GM21737 (cell line): ENCODE measurements at regions not wholly inside any gene's neighbourhood (a gene's known extent, or its start where the extent isn't known, plus 50 kb on each side); places are given as distances from the start of the nearest gene placed in this dataset.

Source experiments
- ATAC-seq: cut with Tn5 transposase; IDR thresholded peaks from one replicate; pipeline ENCODE4 v1.9.1; 2021; ENCODE audit warnings: mild to moderate bottlenecking, moderate library complexity; ENCODE audit not compliant: unreplicated experiment

- no peak for ATAC-seq
Measured at GRCh38 chr18:61989138-61989537, 96.3 kb upstream of the RNF152 start.

- no peak for ATAC-seq
Measured at GRCh38 chr18:61988100-61988499, 95.3 kb upstream of the RNF152 start.

- no peak for ATAC-seq
Measured at GRCh38 chr18:61985681-61986080, 92.9 kb upstream of the RNF152 start.

GRCh38 chr18:61984349-61984748, 91.5 kb upstream of the RNF152 start:
- no peak for ATAC-seq

GRCh38 chr18:61982475-61982874, 89.7 kb upstream of the RNF152 start:
- no peak for ATAC-seq

GRCh38 chr18:61980355-61980754, 87.5 kb upstream of the RNF152 start:
- no peak for ATAC-seq

GRCh38 chr18:61975526-61976326, 82.9 kb upstream of the RNF152 start:
- ATAC-seq: no peak

- no peak for ATAC-seq
Measured at GRCh38 chr18:61973273-61974115, 80.7 kb upstream of the RNF152 start.

GRCh38 chr18:61972389-61973264, 79.8 kb upstream of the RNF152 start:
- ATAC-seq: no peak

GRCh38 chr18:61967252-61967891, 74.6 kb upstream of the RNF152 start:
- ATAC-seq: no peak

GRCh38 chr18:61965311-61965710, 72.5 kb upstream of the RNF152 start:
- no peak for ATAC-seq

- ATAC-seq: no peak
Measured at GRCh38 chr18:61964616-61965015, 71.8 kb upstream of the RNF152 start.

- ATAC-seq: no peak
Measured at GRCh38 chr18:61963705-61964104, 70.9 kb upstream of the RNF152 start.

GRCh38 chr18:61957801-61958516, 65.2 kb upstream of the RNF152 start:
- no peak for ATAC-seq

GRCh38 chr18:61955644-61956043, 62.8 kb upstream of the RNF152 start:
- ATAC-seq: peak; percentile 40

GRCh38 chr18:61954096-61954746, 61.4 kb upstream of the RNF152 start:
- no peak for ATAC-seq

GRCh38 chr18:61953641-61954040, 60.8 kb upstream of the RNF152 start:
- no peak for ATAC-seq

GRCh38 chr18:61953161-61953560, 60.4 kb upstream of the RNF152 start:
- ATAC-seq: no peak

- ATAC-seq: no peak
Measured at GRCh38 chr18:61951396-61951795, 58.6 kb upstream of the RNF152 start.
